Myocyte (in vitro differentiated cells): ENCODE measurements at regions not wholly inside any gene's neighbourhood (a gene's known extent, or its start where the extent isn't known, plus 50 kb on each side); places are given as distances from the start of the nearest gene placed in this dataset.
A peak's percentile ranks its signal among the peaks of the same experiment; 100 is the strongest.

Experiments used
- DNase-seq: peaks from one replicate; pipeline ENCODE4 v3.0.0-alpha.2; 2012; ENCODE audit warnings: low read depth

DNA sequence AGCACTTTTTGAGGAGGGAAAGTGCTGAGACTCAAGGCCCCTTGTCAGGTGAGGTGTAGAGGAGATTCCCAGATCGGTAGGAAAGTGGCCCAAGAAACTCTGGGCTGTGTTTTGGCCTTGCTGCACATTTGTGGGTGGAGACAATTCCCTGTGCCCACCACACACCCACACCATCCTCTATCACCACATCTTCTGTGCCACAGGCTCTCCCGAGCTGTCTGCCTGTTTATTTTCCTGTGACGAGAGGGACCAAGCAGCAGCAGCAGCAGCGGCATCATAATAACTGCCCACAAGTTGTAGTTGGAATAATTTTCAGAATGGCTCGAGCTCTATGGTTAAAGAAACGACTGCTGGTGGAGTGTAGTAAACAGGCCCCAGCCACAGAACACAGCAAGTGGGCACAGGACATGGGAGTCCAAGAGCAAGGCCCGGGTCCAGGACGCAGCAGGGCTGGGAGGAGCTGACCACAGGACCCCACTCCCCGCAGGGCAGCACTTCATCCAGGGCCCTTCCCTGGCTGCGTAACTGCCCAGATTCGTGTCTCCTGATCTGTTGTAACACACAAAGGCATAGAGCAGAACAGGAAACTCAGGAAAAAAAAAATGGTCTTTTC, 55.6 kb upstream of the BCL2L14 start:
- no peak for DNase-seq

DNA sequence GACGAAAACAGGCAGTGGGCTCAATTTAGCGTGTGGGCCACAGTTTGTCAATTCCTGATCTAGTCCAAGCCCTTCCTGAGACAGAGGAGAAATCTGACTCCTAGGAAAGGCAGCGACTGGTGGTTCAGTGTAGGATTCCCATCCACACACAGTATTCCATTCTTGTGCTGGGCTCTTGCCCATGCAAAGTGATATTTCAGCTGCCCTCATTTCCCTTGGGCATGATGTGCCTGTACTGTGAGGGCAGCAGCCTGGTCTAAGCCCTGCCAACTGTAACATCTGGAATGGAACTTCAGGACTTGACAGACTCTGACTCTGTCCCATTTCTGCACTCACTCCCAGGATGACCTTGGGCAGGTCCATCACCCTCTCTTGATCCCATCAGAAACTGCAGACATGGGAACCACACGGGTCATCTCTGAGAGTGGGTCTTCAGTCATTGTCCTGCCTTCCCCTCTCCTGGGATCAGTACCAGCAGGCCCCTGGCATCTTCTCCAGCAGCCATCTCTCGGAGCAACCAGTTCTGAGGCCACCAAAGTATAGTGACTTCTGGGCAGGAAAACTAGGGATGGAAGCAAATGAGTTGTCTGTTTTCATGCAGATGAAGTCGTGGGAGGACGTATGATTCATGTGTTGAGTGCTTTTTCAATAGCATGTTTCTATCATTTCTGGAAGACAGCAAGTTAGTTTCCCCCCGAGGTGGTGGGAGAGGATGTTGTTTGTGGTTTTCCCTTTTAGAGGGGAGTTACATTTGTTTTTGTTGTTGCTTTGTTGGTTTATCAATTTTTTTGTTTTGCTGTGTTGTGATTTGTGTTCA, 54.2 kb upstream of the BCL2L14 start:
- peak; percentile 90 for DNase-seq

DNA sequence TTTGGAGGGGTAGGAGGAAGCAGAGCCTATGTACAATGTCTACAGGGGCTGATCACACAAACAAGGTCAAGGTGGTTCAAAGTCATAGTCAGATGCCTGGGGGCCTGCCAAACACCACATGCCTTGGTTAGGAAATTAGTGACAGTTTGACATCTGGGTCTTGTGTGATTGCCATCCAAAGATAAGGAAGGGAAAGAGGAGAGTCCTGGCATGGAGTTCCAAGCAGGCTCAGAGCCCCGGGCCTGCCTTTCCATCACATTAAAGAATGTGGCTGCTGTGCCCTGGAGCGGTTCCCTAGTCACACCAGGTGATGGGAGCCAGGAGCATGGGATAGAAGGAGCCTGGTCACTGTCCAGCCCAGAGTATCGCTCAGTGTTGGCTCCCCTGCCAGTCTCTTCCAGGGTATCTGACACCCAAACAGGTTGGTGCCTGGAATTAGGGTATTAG, 53.6 kb upstream of the BCL2L14 start:
- no peak for DNase-seq

DNA sequence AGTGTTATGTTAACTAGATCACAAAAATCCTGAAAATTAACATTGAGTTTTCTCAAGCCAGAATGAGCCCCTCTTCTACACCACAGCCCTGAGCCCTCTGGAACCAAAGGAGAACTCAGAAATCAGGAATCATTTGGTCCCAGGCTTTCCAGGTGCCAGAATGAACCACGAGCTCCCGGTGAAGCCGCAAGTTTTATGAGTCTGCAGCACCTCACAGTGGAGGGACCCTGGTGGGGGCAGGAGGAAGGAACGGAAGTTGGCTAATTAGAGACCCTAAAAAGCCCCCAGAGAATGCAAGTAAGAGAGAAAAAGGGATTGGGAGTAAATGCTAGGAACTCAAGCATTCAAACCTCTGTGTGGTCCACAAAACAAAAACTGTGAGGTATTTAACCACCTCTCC, 52.9 kb upstream of the BCL2L14 start:
- no peak for DNase-seq

DNA sequence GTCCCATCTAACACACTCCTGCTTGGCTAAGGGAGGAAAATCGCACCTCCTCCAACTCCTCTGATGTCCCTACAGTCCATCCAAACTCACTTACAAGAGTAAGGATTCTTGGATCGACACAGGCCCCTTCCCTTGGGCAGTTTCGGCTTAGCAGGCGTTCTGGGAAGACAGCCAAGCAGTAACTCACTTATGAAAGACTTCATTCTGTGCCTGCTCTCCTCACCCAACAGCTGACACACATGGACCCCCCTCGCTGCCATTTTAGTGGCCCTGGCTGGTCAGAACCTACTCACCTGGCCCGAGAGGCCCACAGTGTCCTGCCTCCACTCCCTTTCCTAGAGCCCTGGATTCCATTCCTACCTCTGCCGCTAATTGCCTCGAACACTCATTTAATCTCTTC, 52.3 kb upstream of the BCL2L14 start:
- DNase-seq: peak; percentile 30

DNA sequence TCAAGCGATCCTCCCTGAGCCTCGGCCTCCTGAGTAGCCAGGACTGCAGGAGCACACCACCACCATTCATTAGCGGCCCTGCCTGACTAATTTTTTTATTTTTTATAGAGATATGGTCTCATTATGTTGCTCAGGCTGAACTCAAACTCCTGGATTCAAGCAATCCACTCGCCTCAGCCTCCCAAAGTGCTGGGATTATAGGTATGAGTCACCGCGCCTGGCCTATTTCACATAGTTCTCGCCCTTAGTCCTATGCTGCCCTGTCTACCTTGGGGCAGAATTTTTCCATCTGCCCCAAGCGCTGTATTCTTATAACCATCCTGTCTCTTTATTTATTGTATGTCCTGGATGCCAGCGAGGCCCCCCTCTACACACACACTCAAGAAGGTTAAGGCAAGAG, 50.9 kb upstream of the BCL2L14 start:
- DNase-seq: no peak

DNA sequence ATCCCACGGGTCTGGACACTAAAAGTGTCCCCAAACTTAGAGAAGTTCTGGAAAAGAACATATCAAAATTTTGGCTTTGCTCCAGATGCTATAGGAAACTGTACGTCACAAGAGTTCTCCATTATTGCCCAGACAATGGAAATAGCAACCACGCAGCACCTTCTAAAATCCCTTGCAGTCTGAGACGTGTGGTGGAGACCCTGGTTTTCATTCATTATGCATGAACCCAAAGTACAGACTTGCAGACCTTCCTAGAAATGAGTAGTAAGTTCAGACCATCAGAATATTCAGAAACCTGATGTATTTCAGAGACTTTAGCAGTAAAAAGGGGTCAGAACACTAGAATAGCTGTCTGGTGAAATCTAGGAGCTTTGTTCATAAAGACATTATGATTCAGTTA, 50.0 kb upstream of the BCL2L14 start:
- DNase-seq: no peak
